Ramos (cell line): ENCODE measurements at regions not wholly inside any gene's neighbourhood (a gene's known extent, or its start where the extent isn't known, plus 50 kb on each side); places are given as distances from the start of the nearest gene placed in this dataset.
"Not testable (repeated sequence)": the region's sequence is repeated elsewhere in the genome, so short reads cannot be mapped to it uniquely, and the experiment has no call there.

Source experiments
- in situ Hi-C: fragments of 300-500 bp; cut with MboI; formaldehyde crosslinking; loops from one replicate; pipeline ENCODE4 v1.14.3; 2022; ENCODE audit warnings: low sequenced_read_pairs; ENCODE audit not compliant: unreplicated experiment

DNA sequence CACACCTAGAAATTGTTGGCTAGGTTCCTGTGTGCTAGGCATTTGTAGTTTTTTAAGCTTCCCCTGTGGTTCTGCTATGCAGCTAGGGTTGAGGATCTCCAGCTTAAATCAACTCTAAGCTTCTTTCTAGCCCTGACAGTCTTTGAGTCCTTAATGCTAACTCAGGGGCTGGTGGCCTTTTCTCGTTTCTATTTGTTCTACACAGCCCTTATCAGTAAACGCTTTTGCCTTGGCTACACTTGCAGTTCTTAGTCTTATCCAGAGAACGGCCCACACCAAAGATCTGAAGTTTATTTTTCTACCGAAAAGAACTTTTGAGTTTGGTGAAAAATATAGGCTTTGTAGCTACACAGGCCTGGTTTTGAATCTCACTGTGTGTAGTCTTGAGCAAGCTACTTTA, 212.0 kb downstream of the DHX15 start:
- in situ Hi-C loops, result no loop called here

DNA sequence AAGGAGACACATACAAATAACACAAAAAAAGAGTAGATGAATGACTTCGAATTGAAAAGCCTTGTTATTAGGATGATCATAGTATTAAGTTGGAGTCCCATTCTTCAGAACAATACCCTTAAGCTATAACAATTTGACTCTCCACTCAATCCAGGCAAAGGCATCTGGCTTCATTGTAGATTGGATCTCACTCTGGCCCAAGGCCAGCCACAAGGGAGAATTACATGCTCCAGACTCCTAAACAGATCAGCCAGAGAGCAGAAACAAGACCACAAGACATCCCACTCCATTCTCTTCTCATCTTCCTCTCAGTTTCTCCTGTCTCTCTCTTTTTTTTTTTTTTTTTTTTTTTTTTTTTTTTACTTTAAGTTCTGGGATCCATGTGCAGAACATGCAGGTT, 213.9 kb downstream of the DHX15 start:
- in situ Hi-C loops, result no loop called here

DNA sequence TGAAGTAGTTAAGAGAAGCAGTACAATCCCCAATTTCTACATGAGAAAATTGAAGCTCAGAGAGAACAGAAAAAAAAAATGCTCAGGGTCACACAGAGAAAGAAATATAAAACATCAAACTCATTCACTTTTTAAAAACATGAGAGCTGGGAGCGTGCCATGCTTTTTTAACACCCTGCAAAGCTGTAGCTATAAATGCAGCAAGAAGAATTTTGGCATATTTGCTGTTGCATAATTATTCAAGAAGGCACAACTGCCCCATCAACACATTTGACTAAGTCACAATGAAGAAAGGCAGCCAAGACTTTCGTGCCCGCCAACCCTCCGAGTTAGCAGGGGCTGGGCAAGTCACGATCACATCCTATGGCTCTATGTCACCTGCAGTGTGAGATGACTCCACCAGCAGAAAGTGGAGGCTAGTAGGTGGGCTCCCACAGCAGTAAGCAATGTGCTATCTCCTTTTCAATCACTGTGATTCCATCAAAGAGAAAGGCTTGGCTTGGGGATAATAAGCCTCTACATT, 214.8 kb downstream of the DHX15 start:
- in situ Hi-C loops, result no loop called here

DNA sequence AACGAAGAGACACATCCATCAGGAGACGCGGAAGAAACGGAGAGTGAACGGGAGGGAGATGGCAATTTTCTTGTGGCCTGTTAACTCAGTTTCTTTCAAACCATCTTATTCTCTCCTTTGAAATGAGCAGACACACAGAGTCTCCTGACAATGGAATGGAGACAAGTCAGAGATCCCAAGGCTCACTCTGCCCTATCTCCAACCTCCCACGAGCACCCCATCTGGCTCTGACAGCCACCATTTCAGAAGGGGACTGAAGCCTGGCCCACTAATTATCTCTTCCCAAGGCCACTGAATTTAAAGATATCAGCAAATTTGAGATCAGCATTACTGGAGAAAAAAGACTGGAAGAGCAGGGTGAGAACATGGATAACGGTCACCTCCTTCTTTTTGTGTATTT, 215.6 kb downstream of the DHX15 start:
- in situ Hi-C loops, result no loop called here

DNA sequence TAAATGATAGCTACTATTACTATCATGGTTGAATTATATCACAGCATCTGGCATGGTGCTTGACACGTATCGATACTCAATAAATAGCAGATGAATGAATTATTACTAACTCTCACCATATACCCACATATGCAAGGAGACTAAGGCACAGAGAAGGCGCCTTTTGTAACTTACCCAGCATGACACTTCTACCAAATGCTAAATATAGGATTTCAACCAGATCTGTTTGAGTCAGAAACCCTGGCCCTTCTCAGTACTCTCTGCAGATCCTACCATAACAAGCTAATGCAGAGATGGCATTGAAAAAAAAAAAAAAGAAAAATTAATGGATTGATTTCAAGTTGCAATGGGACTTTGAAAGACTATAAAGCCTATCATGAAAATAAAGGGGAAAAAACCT, 219.5 kb downstream of the DHX15 start:
- in situ Hi-C loops, result no loop called here

DNA sequence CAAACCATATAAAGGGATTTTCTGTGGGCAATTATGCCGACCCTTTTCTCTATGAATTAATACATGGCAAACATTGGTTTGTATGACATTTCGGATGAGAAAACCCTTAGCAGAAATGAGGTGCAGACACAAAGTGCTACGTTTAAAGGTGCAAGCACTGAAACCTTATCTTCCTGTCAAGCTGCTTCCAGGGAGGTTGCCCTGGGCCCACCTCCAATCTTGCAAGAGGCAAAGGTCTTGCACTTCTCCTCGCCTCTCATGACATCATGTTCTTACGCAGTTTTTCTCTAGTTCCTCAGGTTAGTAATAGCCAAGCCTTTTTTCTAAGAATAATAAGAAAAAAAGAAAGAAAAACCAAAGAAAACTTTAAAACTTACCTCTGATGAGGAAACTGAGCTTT, 220.1 kb downstream of the DHX15 start:
- in situ Hi-C loops, result no loop called here

DNA sequence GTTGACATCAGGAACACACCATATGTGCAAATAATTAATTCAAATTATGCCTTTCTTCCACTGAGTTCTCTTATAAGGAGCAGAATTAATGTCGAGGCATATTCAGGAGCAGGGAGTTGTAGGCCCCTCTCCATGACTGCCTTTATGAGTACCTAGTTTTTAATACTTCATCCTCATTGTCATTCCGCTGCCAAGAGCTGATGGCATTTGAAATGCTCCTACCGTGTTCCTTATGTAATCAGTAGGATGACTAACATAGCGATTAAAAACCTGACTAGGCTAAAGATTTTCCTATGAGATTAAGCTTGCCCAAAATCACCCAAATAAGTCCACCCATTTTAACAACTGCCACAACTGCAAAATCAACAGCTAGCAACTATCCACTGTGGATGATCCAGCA, 220.6 kb downstream of the DHX15 start:
- in situ Hi-C loops, result no loop called here

DNA sequence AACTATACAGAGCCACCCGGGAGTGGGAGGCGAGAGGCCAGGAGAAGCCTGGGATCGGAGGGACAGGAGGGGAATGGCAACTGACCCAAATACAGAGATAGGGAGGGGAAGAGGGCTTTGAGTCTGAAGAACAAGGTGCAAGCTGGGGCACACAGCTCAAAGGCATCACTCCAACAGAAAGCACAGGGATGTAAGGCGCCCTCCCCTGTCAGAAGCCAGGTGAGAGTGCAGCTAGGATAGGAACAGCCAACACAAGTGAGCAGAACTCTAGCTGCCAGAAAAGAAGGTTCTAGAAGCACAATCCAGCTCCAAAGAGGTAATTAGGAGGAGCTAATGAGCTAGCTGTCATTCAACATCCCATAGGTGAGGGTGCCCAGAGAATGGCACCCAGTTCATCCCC, 232.2 kb downstream of the DHX15 start:
- in situ Hi-C loops, result no loop called here

DNA sequence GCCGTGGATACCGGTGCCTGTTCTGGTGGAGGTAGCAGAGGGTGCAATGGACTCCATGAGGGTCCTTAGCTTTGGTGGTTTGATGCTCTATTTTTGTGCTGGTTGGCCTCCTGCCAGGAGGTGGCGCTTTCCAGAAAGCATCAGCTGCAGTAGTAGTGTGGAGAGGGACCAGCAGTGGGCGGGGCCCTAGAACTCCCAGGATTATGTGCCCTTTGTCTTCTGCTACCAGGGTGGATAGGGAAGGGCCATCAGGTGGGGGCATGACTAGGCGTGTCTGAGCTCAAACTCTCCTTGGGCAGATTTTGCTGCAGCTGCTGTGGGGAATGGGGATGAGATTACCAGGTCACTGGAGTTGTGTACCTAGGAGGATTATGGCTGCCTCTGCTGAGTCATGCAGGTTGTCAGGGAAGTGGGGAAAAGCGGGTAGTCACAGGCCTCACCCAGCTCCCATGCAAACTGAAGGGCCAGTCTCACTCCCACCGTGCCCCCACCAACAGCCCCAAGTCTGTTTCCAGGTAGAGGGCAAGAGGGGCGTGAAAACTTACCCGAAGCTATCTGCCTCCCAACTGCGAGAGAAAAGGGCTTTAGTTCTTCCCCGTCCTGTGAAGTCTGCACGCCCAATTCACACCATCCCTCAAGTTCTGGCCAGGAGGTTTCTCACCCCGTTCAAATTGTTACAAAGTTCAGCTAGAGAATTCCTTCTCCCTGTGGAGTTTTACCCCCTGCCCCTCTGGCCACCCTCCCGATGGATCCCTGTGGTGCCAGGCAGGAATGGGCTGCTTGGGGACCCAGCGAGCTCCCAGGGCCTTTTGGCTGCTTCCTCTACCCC, 235.0 kb downstream of the DHX15 start:
- in situ Hi-C loops, result not testable (repeated sequence)

DNA sequence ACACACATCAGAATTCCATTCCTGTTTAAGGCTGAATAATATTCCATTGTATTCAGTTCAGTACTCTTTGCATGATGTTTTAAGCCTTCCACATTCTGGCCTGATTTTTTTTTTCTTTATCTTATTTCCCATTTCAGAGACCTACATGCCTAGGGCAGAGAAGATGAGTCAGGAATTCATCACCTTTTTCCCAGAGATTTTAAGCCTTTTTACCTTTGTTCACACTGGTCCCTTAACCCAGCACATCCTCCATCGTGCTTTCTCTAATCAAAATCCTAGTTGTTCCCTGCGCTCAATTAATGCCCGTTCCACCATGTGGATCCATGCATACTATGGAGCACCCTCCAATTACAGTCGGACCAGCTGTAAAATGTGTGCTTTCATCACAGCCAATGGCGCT, 245.1 kb downstream of the DHX15 start:
- in situ Hi-C loops, result no loop called here

DNA sequence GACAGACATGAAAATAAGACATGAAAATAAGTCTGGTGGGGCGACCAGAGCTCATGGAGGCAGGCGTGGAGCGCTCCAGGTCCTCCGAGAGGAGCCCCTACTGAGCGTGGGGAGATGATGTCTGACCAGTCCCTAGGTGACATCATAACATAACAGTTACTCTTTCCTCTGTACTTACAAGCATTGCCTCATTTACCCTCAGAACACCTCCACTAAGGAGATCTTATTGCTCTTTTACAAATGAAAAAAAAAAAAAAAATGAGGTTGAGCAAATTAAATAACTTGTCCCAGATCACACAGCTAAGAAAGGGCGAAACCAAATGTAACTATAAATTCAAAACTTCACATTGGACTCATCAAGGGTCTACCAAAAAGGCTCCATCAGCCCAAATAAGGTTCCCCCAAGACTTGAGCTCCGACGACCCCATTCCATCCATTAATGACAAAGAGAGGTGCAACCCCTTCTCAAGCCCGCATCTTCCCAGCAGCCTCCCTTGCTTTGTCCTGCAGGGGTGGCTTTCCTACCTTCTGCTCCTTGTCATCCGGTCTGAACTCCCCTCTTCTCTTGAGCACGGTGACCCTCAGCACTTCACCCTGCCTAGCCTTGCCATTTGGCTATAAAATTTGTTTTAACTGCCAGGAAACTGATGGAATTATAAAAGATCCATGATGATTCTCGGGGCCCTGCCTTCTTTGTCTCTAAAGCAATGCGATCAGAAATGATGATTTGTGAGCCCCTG, 246.7 kb downstream of the DHX15 start:
- in situ Hi-C loops, result no loop called here

DNA sequence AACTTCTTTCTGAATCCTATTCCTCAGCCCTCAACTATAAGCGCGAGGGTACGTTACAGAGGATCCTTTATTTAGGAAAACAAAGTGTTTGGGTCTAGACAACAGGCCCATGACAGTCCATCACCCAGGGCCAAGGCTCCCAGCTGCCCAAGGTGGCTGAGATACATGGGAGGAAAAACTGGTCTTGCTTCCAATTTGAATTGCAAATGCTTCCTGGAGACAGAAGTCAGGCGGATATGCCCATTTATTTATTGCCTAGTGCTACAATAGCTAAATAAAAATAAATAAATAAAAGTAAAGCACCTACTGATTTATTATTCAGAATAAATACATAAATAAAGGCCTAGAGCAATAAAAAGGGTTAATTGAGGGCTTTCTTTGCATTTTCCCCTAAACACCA, 248.7 kb downstream of the DHX15 start:
- in situ Hi-C loops, result no loop called here

DNA sequence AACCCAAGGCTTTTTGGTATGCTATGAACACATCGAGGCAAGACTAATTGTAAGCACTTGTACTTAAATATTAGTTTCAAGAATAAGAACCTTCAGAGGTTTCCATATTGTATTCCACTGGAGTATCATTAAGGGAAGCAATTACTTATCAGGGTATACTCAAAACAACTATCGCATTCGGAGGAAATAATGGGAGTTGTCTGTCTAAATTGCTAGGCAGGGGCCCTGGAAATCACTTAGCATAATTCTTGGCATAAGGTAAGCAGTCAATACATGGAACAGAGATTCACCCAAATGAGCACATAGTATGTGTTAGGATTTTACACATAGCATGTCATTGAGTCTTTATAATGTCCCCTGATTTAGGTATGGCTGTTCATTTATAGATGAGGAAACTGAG, 249.4 kb downstream of the DHX15 start:
- in situ Hi-C loops, result no loop called here

DNA sequence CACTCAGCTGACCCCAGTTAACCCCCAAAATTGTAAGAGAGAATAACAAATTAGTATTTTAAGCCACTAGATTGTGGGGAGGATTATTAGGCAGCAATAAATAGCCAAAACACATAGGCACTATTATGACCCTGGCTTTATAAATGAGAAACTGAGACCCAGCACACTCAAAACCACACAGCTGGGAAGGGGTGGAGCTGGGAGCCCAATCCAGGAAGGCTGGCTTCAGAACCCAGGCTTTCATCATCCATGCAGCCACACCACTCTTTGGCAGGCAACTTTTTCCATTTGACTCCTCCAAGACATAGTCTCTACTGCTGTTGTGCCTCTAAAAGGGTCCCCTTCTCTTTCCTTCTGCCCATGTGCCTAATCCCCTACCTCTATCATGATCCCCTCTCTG, 253.8 kb downstream of the DHX15 start:
- in situ Hi-C loops, result no loop called here

DNA sequence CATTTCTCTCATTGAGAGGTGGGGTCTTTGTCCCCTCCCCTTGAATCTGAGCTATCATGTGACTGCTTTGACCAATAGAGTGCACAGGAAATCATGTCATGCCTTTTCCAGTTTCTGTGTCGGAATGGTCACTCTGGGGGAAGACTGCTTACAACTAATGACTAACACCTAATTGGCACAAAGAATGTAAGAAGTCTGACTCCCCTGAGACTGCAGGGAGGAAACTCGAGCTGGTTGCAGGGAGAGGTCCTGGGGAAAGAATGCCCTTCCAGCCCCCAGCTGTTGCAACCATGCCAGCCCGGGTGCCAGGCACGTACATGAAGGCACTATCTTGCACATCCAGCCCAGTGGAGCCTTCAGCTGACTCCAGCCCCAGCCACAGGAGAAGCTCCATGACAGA, 254.2 kb downstream of the DHX15 start:
- in situ Hi-C loops, result no loop called here

DNA sequence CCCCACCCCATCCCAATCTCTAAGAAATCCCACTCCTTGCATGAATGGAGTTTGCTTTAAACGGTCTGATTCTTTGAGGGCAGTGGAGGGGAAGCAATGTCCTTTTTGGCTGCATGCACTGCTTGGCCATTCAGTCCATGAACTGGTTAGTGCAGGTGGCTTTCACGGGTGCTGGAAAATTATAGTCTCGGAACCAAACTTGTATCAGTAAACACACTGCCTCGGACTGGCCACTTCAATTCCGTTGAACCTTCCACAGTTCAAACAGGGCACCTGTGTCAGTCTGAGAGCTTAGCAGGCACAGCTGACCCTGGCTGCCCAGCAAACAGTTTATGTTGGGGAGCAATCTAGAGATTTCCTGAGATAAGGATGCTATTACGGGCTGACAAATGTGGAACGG, 255.6 kb downstream of the DHX15 start:
- in situ Hi-C loops, result no loop called here

DNA sequence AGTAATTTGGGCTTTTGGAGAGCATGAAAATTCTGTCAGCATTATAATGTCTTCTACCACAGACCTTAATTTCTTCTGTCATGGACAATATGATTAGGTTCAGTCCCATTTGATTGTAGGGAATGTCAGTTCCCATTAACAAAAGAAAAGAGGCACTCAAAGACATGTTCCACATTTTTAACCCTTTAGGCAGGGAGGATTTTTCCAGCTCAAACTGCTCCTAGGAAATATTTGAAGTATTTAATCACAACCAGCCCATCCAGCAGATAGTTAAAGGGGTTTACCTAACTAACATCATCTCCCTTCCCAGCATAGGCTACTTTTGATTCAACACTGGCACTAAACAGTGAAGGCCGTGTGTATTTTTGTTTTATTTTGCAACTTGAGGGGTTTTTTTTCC, 256.0 kb downstream of the DHX15 start:
- in situ Hi-C loops, result no loop called here

DNA sequence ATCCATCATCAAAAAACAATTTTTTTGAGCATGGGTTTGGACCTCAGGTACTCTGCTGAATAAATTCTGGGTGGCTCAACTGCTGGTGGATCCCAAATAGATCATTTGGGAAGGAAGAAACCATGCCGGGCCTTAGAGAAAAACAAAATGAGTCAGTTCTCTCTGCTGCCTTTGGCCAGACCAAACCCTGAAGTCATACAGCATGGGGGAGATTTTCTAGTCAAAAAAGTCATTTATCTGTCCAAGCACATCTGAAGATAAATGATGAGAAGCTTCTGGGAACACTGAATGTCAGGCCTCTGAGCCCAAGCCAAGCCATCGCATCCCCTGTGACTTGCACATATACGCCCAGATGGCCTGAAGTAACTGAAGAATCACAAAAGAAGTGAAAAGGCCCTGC, 261.4 kb downstream of the DHX15 start:
- in situ Hi-C loops, result no loop called here

DNA sequence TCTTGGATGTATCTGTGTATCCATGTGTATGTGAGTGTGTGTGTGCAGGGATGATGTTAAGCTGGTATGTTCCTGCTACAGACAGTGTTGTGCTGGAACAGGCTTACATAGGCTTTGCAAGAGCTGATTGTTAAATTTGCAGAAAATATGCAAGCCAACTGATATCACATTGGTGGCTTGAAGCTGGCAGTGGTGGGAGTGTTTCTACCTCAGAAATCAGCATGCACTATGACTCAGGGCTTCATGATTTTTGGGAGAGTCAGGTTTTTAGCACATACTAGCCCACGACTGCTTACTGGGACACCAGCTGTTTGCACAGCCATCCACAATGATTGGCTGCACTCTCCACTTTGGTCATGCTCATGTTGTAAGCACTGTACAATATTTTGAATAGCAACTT, 261.8 kb downstream of the DHX15 start:
- in situ Hi-C loops, result no loop called here

DNA sequence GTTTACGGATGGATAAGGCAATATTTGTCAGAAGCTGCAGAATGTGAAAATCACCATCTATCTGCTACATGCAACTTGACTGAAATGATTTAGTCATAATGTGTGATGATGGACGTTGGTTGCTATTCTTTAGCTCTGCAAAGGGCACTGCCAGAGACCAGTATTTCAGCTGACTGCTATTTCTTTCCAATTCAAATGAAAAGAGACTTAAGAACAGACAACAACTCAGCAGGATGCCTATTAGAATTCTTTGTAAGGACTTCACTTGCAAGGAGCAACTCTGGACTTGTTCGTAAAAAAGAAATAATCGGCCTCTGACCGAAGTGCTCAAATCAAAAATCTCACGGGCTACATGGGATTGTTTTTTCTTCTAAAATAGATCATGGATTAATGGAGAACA, 262.7 kb downstream of the DHX15 start:
- in situ Hi-C loops, result no loop called here

DNA sequence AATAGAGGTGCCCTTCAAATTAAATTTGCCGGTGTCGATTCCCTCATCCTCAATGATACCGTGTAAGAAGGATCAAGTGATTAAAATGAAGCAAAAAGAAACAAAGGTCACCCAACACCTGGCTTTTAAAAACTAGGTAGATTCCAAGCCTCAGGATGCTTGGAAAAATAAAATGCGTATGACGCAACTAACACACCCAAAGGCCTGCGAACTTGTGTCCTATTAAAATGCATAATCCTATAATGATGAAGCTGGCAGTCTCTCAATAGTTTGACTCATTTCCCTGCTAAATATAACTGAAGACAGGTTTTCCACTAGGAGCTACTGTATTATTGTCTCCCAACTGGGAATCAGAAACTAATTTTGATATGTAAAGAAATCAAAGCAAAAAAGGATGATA, 263.2 kb downstream of the DHX15 start:
- in situ Hi-C loops, result no loop called here

DNA sequence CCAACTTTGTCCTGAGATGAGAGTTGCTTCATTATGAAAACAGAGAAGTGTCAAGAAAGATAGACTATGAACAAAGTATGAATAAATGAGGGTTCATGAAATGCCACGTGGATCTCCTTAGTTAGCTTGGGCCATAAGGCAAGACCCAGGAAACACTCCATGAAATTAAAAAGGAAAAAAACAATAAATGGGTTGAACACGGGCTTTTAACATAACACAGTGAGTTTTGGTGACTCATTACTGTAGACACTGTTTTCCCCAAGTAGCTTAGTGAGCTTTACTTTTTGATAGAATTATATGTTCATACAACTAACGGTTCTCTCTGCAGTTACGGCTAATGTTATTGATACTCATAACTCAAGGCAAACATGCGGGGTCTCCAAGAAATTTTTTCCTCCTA, 265.0 kb downstream of the DHX15 start:
- in situ Hi-C loops, result no loop called here
